Kidney capillary endothelial cell (primary cell): ENCODE measurements at regions not wholly inside any gene's neighbourhood (a gene's known extent, or its start where the extent isn't known, plus 50 kb on each side); places are given as distances from the start of the nearest gene placed in this dataset.

ENCODE experiments used
- DNase-seq: peaks from one replicate; pipeline ENCODE4 v3.0.0-alpha.2; 2018; ENCODE audit warnings: low spot score

GRCh38 chr1:238900334-238900865 is 486.0 kb upstream of the CHRM3 start:
- no peak for DNase-seq

- no peak for DNase-seq
Observed at GRCh38 chr1:238898856-238899255, 487.5 kb upstream of the CHRM3 start.

GRCh38 chr1:238895911-238896310 is 490.5 kb upstream of the CHRM3 start:
- no peak for DNase-seq

- peak; percentile 11 for DNase-seq
Observed at GRCh38 chr1:238892612-238893011, 493.8 kb upstream of the CHRM3 start.

- DNase-seq: no peak
Observed at GRCh38 chr1:238861342-238862066, 524.9 kb upstream of the CHRM3 start.

GRCh38 chr1:238833919-238834318 is 552.4 kb upstream of the CHRM3 start:
- DNase-seq: no peak

- no peak for DNase-seq
Observed at GRCh38 chr1:238832106-238832505, 554.3 kb upstream of the CHRM3 start.

GRCh38 chr1:238830036-238830611 is 556.2 kb upstream of the CHRM3 start:
- no peak for DNase-seq

GRCh38 chr1:238826891-238827290 is 559.5 kb upstream of the CHRM3 start:
- no peak for DNase-seq

GRCh38 chr1:238823416-238823815 is 563.0 kb upstream of the CHRM3 start:
- no peak for DNase-seq

GRCh38 chr1:238811211-238811879 is 575.0 kb upstream of the CHRM3 start:
- DNase-seq: no peak

- no peak for DNase-seq
Observed at GRCh38 chr1:238790882-238791281, 595.5 kb upstream of the CHRM3 start.

GRCh38 chr1:238789916-238790667 is 596.3 kb upstream of the CHRM3 start:
- DNase-seq: no peak

GRCh38 chr1:238787471-238787870 is 598.9 kb upstream of the CHRM3 start:
- no peak for DNase-seq

- DNase-seq: no peak
Observed at GRCh38 chr1:238783633-238784032, 602.7 kb upstream of the CHRM3 start.

- no peak for DNase-seq
Observed at GRCh38 chr1:238779716-238780115, 606.7 kb upstream of the CHRM3 start.

- no peak for DNase-seq
Observed at GRCh38 chr1:238778113-238778512, 608.3 kb upstream of the CHRM3 start.

GRCh38 chr1:238777551-238777950 is 608.8 kb upstream of the CHRM3 start:
- DNase-seq: no peak

- no peak for DNase-seq
Observed at GRCh38 chr1:238776126-238776525, 610.2 kb upstream of the CHRM3 start.

GRCh38 chr1:238772322-238772721 is 614.0 kb upstream of the CHRM3 start:
- no peak for DNase-seq

GRCh38 chr1:238767321-238767720 is 619.0 kb upstream of the CHRM3 start:
- no peak for DNase-seq

- no peak for DNase-seq
Observed at GRCh38 chr1:238764779-238765178, 621.6 kb upstream of the CHRM3 start.
